MCF 10A (cell line): ENCODE measurements at regions not wholly inside any gene's neighbourhood (a gene's known extent, or its start where the extent isn't known, plus 50 kb on each side); places are given as distances from the start of the nearest gene placed in this dataset.

Experiments used
- BruUV-seq: library from RNA; stranded (reverse); fragments of 400-500 nt; replicated peaks from 2 replicates; lab custom pipeline; 2021; lab: Mats Ljungman, UMichigan
- CTCF ChIA-PET: fragments of 300-600 bp; sonication (Branson Sonifier 250); formaldehyde crosslinking; extraction: SDS; loops from one replicate; lab custom pipeline; 2021; ENCODE audit warnings: antibody characterized with exemption, inconsistent platforms; lab: Yijun Ruan, JAX
- POLR2A ChIA-PET: fragments of 300-600, 350-650 bp; sonication (Branson Sonifier 250); formaldehyde crosslinking; extraction: SDS; loops from one replicate; lab custom pipeline; 2020; ENCODE audit warnings: antibody characterized with exemption, inconsistent platforms; lab: Yijun Ruan, JAX
- DNase-seq: peaks from one replicate; pipeline ENCODE4 v3.0.0-alpha.2; 2018; ENCODE audit not compliant: unreplicated experiment
- H3K27ac Mint-ChIP-seq: one replicate; pipeline ENCODE4 v1.8.0; 2022; ENCODE audit warnings: mild to moderate bottlenecking, low read depth, mixed read lengths; ENCODE audit not compliant: unreplicated experiment
- H3K27me3 Mint-ChIP-seq: one replicate; pipeline ENCODE4 v1.8.0; 2022; ENCODE audit warnings: mixed read lengths; ENCODE audit not compliant: insufficient read depth, unreplicated experiment
- H3K36me3 Mint-ChIP-seq: one replicate; pipeline ENCODE4 v1.8.0; 2022; ENCODE audit warnings: mild to moderate bottlenecking, moderate library complexity, mixed read lengths; ENCODE audit not compliant: insufficient read depth, unreplicated experiment
- H3K4me1 Mint-ChIP-seq: one replicate; pipeline ENCODE4 v1.8.0; 2022; ENCODE audit warnings: mixed read lengths; ENCODE audit not compliant: insufficient read depth, unreplicated experiment
- H3K4me3 Mint-ChIP-seq: one replicate; pipeline ENCODE4 v1.8.0; 2022; ENCODE audit warnings: mild to moderate bottlenecking, moderate library complexity, mixed read lengths; ENCODE audit not compliant: unreplicated experiment
- H3K9me3 Mint-ChIP-seq: one replicate; pipeline ENCODE4 v1.8.0; 2022; ENCODE audit warnings: mixed read lengths; ENCODE audit not compliant: unreplicated experiment
- CTCF ChIP-seq: fragments of 200-600 bp; IDR thresholded peaks from one replicate; pipeline ENCODE4 v1.8.0; 2022; ENCODE audit warnings: antibody characterized with exemption, mild to moderate bottlenecking; ENCODE audit not compliant: unreplicated experiment
- intact Hi-C: fragments of 100-400 bp; cut with micrococcal nuclease; formaldehyde crosslinking; loops from 2 replicates; pipeline ENCODE4 v1.14.1; 2022

GRCh38 chr5:148708854-148709253 is 54.5 kb upstream of the HTR4 start:
- Mint-ChIP-seq H3K9me3 (no peaks in the 10 kb centered on the region), H3K36me3 (no peaks in the 10 kb centered on the region), H3K27ac (no peak overlapping the region), H3K4me1 (no peaks in the 10 kb centered on the region), H3K4me3 (no peak overlapping the region), H3K27me3 (peaks cover 7% of the 10 kb centered on the region)
- no peak for TF ChIP-seq CTCF
- DNase-seq = no peak
- CTCF ChIA-PET = interaction anchor here (0.5 to 5.6 kb wide), 3 partner anchors 19 to 125 kb away, joined by 3 to 38 read pairs (median 4); no protein-coding TSS in a partner anchor
- BruUV-seq = no TSS peak
- POLR2A ChIA-PET = interaction anchor here (1.8 kb wide), 1 partner anchor 12 kb away, joined by 4 read pairs; no protein-coding TSS in a partner anchor
- intact Hi-C loops = no loop called here

- no peak overlapping the region for H3K27ac Mint-ChIP-seq
- no peaks in the 10 kb centered on the region for H3K36me3 Mint-ChIP-seq
- H3K9me3 Mint-ChIP-seq = no peaks in the 10 kb centered on the region
- no peak for TF ChIP-seq CTCF
- H3K4me1 Mint-ChIP-seq = no peaks in the 10 kb centered on the region
- BruUV-seq = no TSS peak
- intact Hi-C loops = no loop called here
- no peak for DNase-seq
- H3K27me3 Mint-ChIP-seq = no peaks in the 10 kb centered on the region
- CTCF ChIA-PET = interaction anchor here (2.5 kb wide), 1 partner anchor 19 kb away, joined by 10 read pairs; no protein-coding TSS in a partner anchor
- POLR2A ChIA-PET = interaction anchor here (0.8 kb wide), 1 partner anchor 283 kb away, joined by 3 read pairs; no protein-coding TSS in a partner anchor
- no peak overlapping the region for H3K4me3 Mint-ChIP-seq
These were observed 57.6 kb upstream of the HTR4 start for GRCh38 chr5:148711961-148712360.

- no peak for DNase-seq
- peaks cover 5% of the 10 kb centered on the region for H3K4me1 Mint-ChIP-seq
- H3K4me3 Mint-ChIP-seq = no peak overlapping the region
- peaks cover 3% of the 10 kb centered on the region for H3K27me3 Mint-ChIP-seq
- intact Hi-C loops = no loop called here
- H3K27ac Mint-ChIP-seq = no peak overlapping the region
- no peak for TF ChIP-seq CTCF
- ChIA-PET POLR2A (interaction anchor here (0.6 to 0.9 kb wide), 2 partner anchors 16 to 46 kb away, joined by 3 read pairs; no protein-coding TSS in a partner anchor), CTCF (interaction anchor here (0.6 to 2.5 kb wide), 11 partner anchors 9 to 569 kb away, joined by 3 to 10 read pairs (median 4); no protein-coding TSS in a partner anchor)
- H3K36me3 Mint-ChIP-seq = no peaks in the 10 kb centered on the region
- H3K9me3 Mint-ChIP-seq = no peaks in the 10 kb centered on the region
- BruUV-seq = no TSS peak
These were observed 59.6 kb upstream of the HTR4 start for GRCh38 chr5:148713735-148714508.

GRCh38 chr5:148716716-148717115 is 62.4 kb upstream of the HTR4 start:
- Mint-ChIP-seq H3K36me3 (no peaks in the 10 kb centered on the region), H3K4me3 (no peak overlapping the region), H3K27me3 (peaks cover 21% of the 10 kb centered on the region), H3K4me1 (peaks cover 5% of the 10 kb centered on the region), H3K27ac (no peak overlapping the region), H3K9me3 (no peaks in the 10 kb centered on the region)
- BruUV-seq = no TSS peak
- intact Hi-C loops = no loop called here
- ChIA-PET CTCF (interaction anchor here (0.6 to 1.7 kb wide), 4 partner anchors 14 to 425 kb away, joined by 3 to 7 read pairs (median 6); no protein-coding TSS in a partner anchor), POLR2A (interaction anchor here (1.0 kb wide), 1 partner anchor 9 kb away, joined by 4 read pairs; no protein-coding TSS in a partner anchor)
- TF ChIP-seq CTCF = no peak
- no peak for DNase-seq
